OCI-LY1 (cell line): ENCODE measurements at regions not wholly inside any gene's neighbourhood (a gene's known extent, or its start where the extent isn't known, plus 50 kb on each side); places are given as distances from the start of the nearest gene placed in this dataset.

Experiments used
- EZH2 ChIP-seq: fragments of 200-600 bp; sonication (generic), shearing (Covaris generic); IDR thresholded peaks from 2 replicates; pipeline ENCODE4 v1.8.0; 2017; ENCODE audit warnings: borderline replicate concordance, mixed run types, mild to moderate bottlenecking, antibody characterized with exemption, low read length, moderate library complexity, mixed read lengths
- TF ChIP-seq, protein P1 (sequence below): fragments of 200-600 bp; sonication (generic), shearing (Covaris generic); IDR thresholded peaks from 2 replicates; pipeline ENCODE4 v1.5.1; 2017; ENCODE audit warnings: mild to moderate bottlenecking, antibody characterized with exemption, low read length, moderate library complexity, mixed read lengths

DNA sequence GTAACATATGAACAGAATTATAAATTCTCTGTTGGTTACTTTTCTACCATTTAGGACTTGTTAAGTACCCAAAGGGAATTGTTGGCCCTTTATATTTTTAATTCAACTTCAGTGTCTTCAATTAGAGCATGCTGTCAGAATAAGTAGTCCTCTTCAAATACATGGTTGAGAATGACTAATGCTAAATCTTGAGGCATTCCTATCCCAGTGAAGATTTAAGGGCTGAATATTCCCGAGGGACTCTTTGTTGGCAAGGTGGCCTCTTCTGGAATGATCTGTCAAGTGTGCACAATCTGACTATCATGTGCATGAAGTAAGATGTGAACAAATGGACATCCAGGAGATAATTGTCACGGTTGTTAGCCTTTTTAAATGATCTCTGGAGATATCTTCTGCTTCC lies 421.7 kb downstream of the BMP2 start:
- TF ChIP-seq, protein P1, sequence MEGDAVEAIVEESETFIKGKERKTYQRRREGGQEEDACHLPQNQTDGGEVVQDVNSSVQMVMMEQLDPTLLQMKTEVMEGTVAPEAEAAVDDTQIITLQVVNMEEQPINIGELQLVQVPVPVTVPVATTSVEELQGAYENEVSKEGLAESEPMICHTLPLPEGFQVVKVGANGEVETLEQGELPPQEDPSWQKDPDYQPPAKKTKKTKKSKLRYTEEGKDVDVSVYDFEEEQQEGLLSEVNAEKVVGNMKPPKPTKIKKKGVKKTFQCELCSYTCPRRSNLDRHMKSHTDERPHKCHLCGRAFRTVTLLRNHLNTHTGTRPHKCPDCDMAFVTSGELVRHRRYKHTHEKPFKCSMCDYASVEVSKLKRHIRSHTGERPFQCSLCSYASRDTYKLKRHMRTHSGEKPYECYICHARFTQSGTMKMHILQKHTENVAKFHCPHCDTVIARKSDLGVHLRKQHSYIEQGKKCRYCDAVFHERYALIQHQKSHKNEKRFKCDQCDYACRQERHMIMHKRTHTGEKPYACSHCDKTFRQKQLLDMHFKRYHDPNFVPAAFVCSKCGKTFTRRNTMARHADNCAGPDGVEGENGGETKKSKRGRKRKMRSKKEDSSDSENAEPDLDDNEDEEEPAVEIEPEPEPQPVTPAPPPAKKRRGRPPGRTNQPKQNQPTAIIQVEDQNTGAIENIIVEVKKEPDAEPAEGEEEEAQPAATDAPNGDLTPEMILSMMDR = no peak
- no peak for TF ChIP-seq EZH2
